ENCODE measurements at regions not wholly inside any gene's neighbourhood (a gene's known extent, or its start where the extent isn't known, plus 50 kb on each side); places are given as distances from the start of the nearest gene placed in this dataset.

- H3K9me3 Mint-ChIP-seq (ENCODE audit: unreplicated experiment), result no peaks in the 10 kb centered on the region
- no peak for DNase-seq (ENCODE audit: low spot score)
- peaks cover 2% of the 10 kb centered on the region for H3K27me3 Mint-ChIP-seq (ENCODE audit: unreplicated experiment)
- no peaks in the 10 kb centered on the region for H3K36me3 Mint-ChIP-seq (ENCODE audit: low read depth, unreplicated experiment)
- H3K4me1 Mint-ChIP-seq (ENCODE audit: unreplicated experiment), result peaks cover 23% of the 10 kb centered on the region
- no peak for TF ChIP-seq CTCF (IDR thresholded peaks at IDR 0.05; ENCODE audit: unreplicated experiment)
- no peak overlapping the region for H3K4me3 Mint-ChIP-seq (ENCODE audit: unreplicated experiment)
- H3K27ac Mint-ChIP-seq (ENCODE audit: unreplicated experiment), result peak overlapping the region; percentile 42
Observed at GRCh38 chrX:13167481-13168231, 123.2 kb upstream of the FAM9C start.

- TF ChIP-seq CTCF (IDR thresholded peaks at IDR 0.05; ENCODE audit: unreplicated experiment), result no peak
- no peak for DNase-seq (ENCODE audit: low spot score)
- Mint-ChIP-seq H3K36me3 (ENCODE audit: low read depth, unreplicated experiment) (no peaks in the 10 kb centered on the region), H3K4me1 (ENCODE audit: unreplicated experiment) (peaks cover 26% of the 10 kb centered on the region), H3K4me3 (ENCODE audit: unreplicated experiment) (no peak overlapping the region), H3K9me3 (ENCODE audit: unreplicated experiment) (no peaks in the 10 kb centered on the region), H3K27ac (ENCODE audit: unreplicated experiment) (peak overlapping the region; percentile 81), H3K27me3 (ENCODE audit: unreplicated experiment) (peaks cover 4% of the 10 kb centered on the region)
Observed at GRCh38 chrX:13165266-13166189, 121.1 kb upstream of the FAM9C start.

- no peak for TF ChIP-seq CTCF (IDR thresholded peaks at IDR 0.05; ENCODE audit: unreplicated experiment)
- H3K36me3 Mint-ChIP-seq (ENCODE audit: low read depth, unreplicated experiment), result no peaks in the 10 kb centered on the region
- peaks cover 4% of the 10 kb centered on the region for H3K27me3 Mint-ChIP-seq (ENCODE audit: unreplicated experiment)
- peak overlapping the region; percentile 61 for H3K27ac Mint-ChIP-seq (ENCODE audit: unreplicated experiment)
- H3K9me3 Mint-ChIP-seq (ENCODE audit: unreplicated experiment), result no peaks in the 10 kb centered on the region
- H3K4me3 Mint-ChIP-seq (ENCODE audit: unreplicated experiment), result no peak overlapping the region
- H3K4me1 Mint-ChIP-seq (ENCODE audit: unreplicated experiment), result peaks cover 28% of the 10 kb centered on the region
- no peak for DNase-seq (ENCODE audit: low spot score)
Observed at GRCh38 chrX:13164611-13165010, 120.2 kb upstream of the FAM9C start.

- H3K27ac Mint-ChIP-seq (ENCODE audit: unreplicated experiment), result no peak overlapping the region
- no peak overlapping the region for H3K4me3 Mint-ChIP-seq (ENCODE audit: unreplicated experiment)
- no peak for DNase-seq (ENCODE audit: low spot score)
- H3K27me3 Mint-ChIP-seq (ENCODE audit: unreplicated experiment), result peaks cover 4% of the 10 kb centered on the region
- H3K9me3 Mint-ChIP-seq (ENCODE audit: unreplicated experiment), result no peaks in the 10 kb centered on the region
- H3K36me3 Mint-ChIP-seq (ENCODE audit: low read depth, unreplicated experiment), result no peaks in the 10 kb centered on the region
- peaks cover 23% of the 10 kb centered on the region for H3K4me1 Mint-ChIP-seq (ENCODE audit: unreplicated experiment)
- TF ChIP-seq CTCF (IDR thresholded peaks at IDR 0.05; ENCODE audit: unreplicated experiment), result no peak
Observed at GRCh38 chrX:13162772-13163410, 118.5 kb upstream of the FAM9C start.

Data from endothelial cell (in vitro differentiated cells).